GM21381 (cell line): ENCODE measurements at regions not wholly inside any gene's neighbourhood (a gene's known extent, or its start where the extent isn't known, plus 50 kb on each side); places are given as distances from the start of the nearest gene placed in this dataset.

ENCODE experiments used
- ATAC-seq: cut with Tn5 transposase; IDR thresholded peaks from one replicate; pipeline ENCODE4 v1.9.1; 2021; ENCODE audit warnings: mild to moderate bottlenecking, moderate library complexity; ENCODE audit not compliant: unreplicated experiment

- ATAC-seq: no peak
These were observed 146.2 kb upstream of the SEMA6D start for GRCh38 chr15:47570881-47571640.

- no peak for ATAC-seq
These were observed 143.6 kb upstream of the SEMA6D start for GRCh38 chr15:47573673-47574072.

GRCh38 chr15:47577000-47577399 is 140.3 kb upstream of the SEMA6D start:
- no peak for ATAC-seq

GRCh38 chr15:47577461-47577860 is 139.8 kb upstream of the SEMA6D start:
- ATAC-seq: no peak

- no peak for ATAC-seq
These were observed 135.1 kb upstream of the SEMA6D start for GRCh38 chr15:47582233-47582632.

- ATAC-seq: no peak
These were observed 133.0 kb upstream of the SEMA6D start for GRCh38 chr15:47584316-47584715.

GRCh38 chr15:47586653-47587224 is 130.6 kb upstream of the SEMA6D start:
- ATAC-seq: no peak

GRCh38 chr15:47587940-47588802 is 129.1 kb upstream of the SEMA6D start:
- ATAC-seq: no peak

GRCh38 chr15:47588958-47589357 is 128.3 kb upstream of the SEMA6D start:
- no peak for ATAC-seq

- no peak for ATAC-seq
These were observed 118.3 kb upstream of the SEMA6D start for GRCh38 chr15:47598996-47599395.

GRCh38 chr15:47599806-47600205 is 117.5 kb upstream of the SEMA6D start:
- no peak for ATAC-seq

GRCh38 chr15:47602121-47602520 is 115.2 kb upstream of the SEMA6D start:
- ATAC-seq: no peak

GRCh38 chr15:47603026-47603425 is 114.3 kb upstream of the SEMA6D start:
- no peak for ATAC-seq

GRCh38 chr15:47607695-47608094 is 109.6 kb upstream of the SEMA6D start:
- ATAC-seq: no peak

GRCh38 chr15:47609693-47610092 is 107.6 kb upstream of the SEMA6D start:
- no peak for ATAC-seq

- ATAC-seq: no peak
These were observed 106.6 kb upstream of the SEMA6D start for GRCh38 chr15:47610736-47611135.

GRCh38 chr15:47614360-47615011 is 102.8 kb upstream of the SEMA6D start:
- no peak for ATAC-seq

- no peak for ATAC-seq
These were observed 100.4 kb upstream of the SEMA6D start for GRCh38 chr15:47616876-47617275.

- ATAC-seq: no peak
These were observed 99.1 kb upstream of the SEMA6D start for GRCh38 chr15:47618241-47618640.

GRCh38 chr15:47620960-47621681 is 96.2 kb upstream of the SEMA6D start:
- no peak for ATAC-seq

- no peak for ATAC-seq
These were observed 95.2 kb upstream of the SEMA6D start for GRCh38 chr15:47622055-47622454.
